IMR-90 (cell line): ENCODE measurements at regions not wholly inside any gene's neighbourhood (a gene's known extent, or its start where the extent isn't known, plus 50 kb on each side); places are given as distances from the start of the nearest gene placed in this dataset.

Experiments used
- ATAC-seq: fragments of 200-7000 bp; cut with Tn5 transposase; 2 replicates; pipeline ENCODE4 v1.9.1; 2020; ENCODE audit warnings: low read depth, mild to moderate bottlenecking, moderate library complexity
- BruUV-seq: library from RNA; stranded (reverse); fragments of 400-500 nt; replicated peaks from 2 replicates; lab custom pipeline; 2021; lab: Mats Ljungman, UMichigan
- CTCF ChIA-PET: fragments of 300-600 bp; formaldehyde crosslinking; extraction: SDS; loops from one replicate; lab custom pipeline; 2021; ENCODE audit warnings: antibody characterized with exemption; lab: Yijun Ruan, JAX
- POLR2A ChIA-PET: fragments of 300-600 bp; sonication (Branson Sonifier 250); formaldehyde crosslinking; loops from one replicate; lab custom pipeline; 2022; ENCODE audit warnings: antibody characterized with exemption; ENCODE audit not compliant: unreplicated experiment; lab: Charles Lee
- DNase-seq: peaks from one replicate; pipeline ENCODE4 v3.0.0; 2013
- H2AFZ ChIP-seq: replicated peaks from 2 replicates; pipeline ENCODE3; 2013; ENCODE audit warnings: low read length, mild to moderate bottlenecking; ENCODE audit not compliant: poor library complexity
- H2AK5ac ChIP-seq: 2 replicates; pipeline ENCODE4 v1.6.1; 2013; ENCODE audit warnings: low read depth, low read length, inconsistent platforms
- H2AK9ac ChIP-seq: replicated peaks from 2 replicates; pipeline ENCODE3; 2013; ENCODE audit warnings: mild to moderate bottlenecking, low read depth, low read length, moderate library complexity; ENCODE audit not compliant: poor library complexity
- H2BK120ac ChIP-seq: 2 replicates; pipeline ENCODE4 v1.6.1; 2013; ENCODE audit warnings: low read depth, low read length, inconsistent platforms
- H2BK15ac ChIP-seq: 3 replicates; pipeline ENCODE4 v1.6.1; 2013; ENCODE audit warnings: low read depth, low read length, inconsistent platforms
- H2BK20ac ChIP-seq: 2 replicates; pipeline ENCODE4 v1.6.1; 2013; ENCODE audit warnings: low read depth, mild to moderate bottlenecking, inconsistent platforms, low read length, moderate library complexity
- H2BK5ac ChIP-seq: 2 replicates; pipeline ENCODE4 v1.6.1; 2013; ENCODE audit warnings: mild to moderate bottlenecking, low read depth, low read length, inconsistent platforms; ENCODE audit not compliant: poor library complexity, severe bottlenecking
- H3K14ac ChIP-seq: replicated peaks from 2 replicates; pipeline ENCODE4 v1.6.1; 2013; ENCODE audit warnings: low read depth, low read length, inconsistent platforms
- H3K18ac ChIP-seq: 2 replicates; pipeline ENCODE4 v1.6.1; 2013; ENCODE audit warnings: low read depth, low read length, control low read depth
- H3K23ac ChIP-seq: 2 replicates; pipeline ENCODE4 v1.6.1; 2013; ENCODE audit warnings: low read depth, low read length, inconsistent platforms
- H3K27ac ChIP-seq: 2 replicates; pipeline ENCODE4 v1.5.1; 2013; ENCODE audit warnings: mild to moderate bottlenecking, control low read depth, low read length; ENCODE audit not compliant: insufficient read depth
- H3K27me3 ChIP-seq: 2 replicates; pipeline ENCODE4 v1.6.1; 2013; ENCODE audit warnings: low read length; ENCODE audit not compliant: control insufficient read depth, insufficient read depth
- H3K36me3 ChIP-seq: 2 replicates; pipeline ENCODE4 v1.6.1; 2013; ENCODE audit warnings: low read length, mixed read lengths; ENCODE audit not compliant: control insufficient read depth, insufficient read depth
- H3K4ac ChIP-seq: 2 replicates; pipeline ENCODE4 v1.6.1; 2013; ENCODE audit warnings: low read depth, low read length, inconsistent platforms
- H3K4me1 ChIP-seq: 2 replicates; pipeline ENCODE4 v1.6.1; 2013; ENCODE audit warnings: low read length, mixed read lengths; ENCODE audit not compliant: control insufficient read depth, insufficient read depth
- H3K4me2 ChIP-seq: 2 replicates; pipeline ENCODE4 v1.6.1; 2013; ENCODE audit warnings: low read depth, mild to moderate bottlenecking, control low read depth, low read length, moderate library complexity
- H3K4me3 ChIP-seq: 2 replicates; pipeline ENCODE4 v1.5.1; 2013; ENCODE audit warnings: low read depth, mild to moderate bottlenecking, control low read depth, low read length, moderate library complexity; ENCODE audit not compliant: insufficient read depth
- H3K56ac ChIP-seq: 2 replicates; pipeline ENCODE4 v1.6.1; 2013; ENCODE audit warnings: low read length, inconsistent platforms; ENCODE audit not compliant: insufficient read depth; ENCODE audit errors: extremely low read depth
- H3K79me1 ChIP-seq, 2 experiments: 2 replicates each; pipeline ENCODE4 v1.6.1; 2013; ENCODE audit warnings: low read length in 2 of 2, inconsistent platforms in 1 of 2, low read depth in 1 of 2
- H3K9ac ChIP-seq: 2 replicates; pipeline ENCODE4 v1.6.1; 2013; ENCODE audit warnings: low read depth, low read length, control low read depth
- H3K9me1 ChIP-seq: 2 replicates; pipeline ENCODE4 v1.6.1; 2013; ENCODE audit warnings: low read length, inconsistent platforms; ENCODE audit not compliant: insufficient read depth
- H3K9me3 ChIP-seq: 2 replicates; pipeline ENCODE4 v1.6.1; 2013; ENCODE audit warnings: low read length; ENCODE audit not compliant: control insufficient read depth, insufficient read depth
- H4K20me1 ChIP-seq: 2 replicates; pipeline ENCODE4 v1.6.1; 2013; ENCODE audit warnings: low read length, inconsistent platforms; ENCODE audit not compliant: insufficient read depth
- H4K5ac ChIP-seq: 2 replicates; pipeline ENCODE4 v1.6.1; 2013; ENCODE audit warnings: mild to moderate bottlenecking, low read depth, low read length, control low read depth
- H4K8ac ChIP-seq, 2 experiments: 2 replicates each; pipeline ENCODE4 v1.6.1; 2013; ENCODE audit warnings: low read depth in 2 of 2, low read length in 2 of 2, control low read depth in 1 of 2, inconsistent platforms in 1 of 2
- H4K91ac ChIP-seq: 2 replicates; pipeline ENCODE4 v1.6.1; 2013; ENCODE audit warnings: low read depth, low read length, inconsistent platforms; ENCODE audit not compliant: insufficient read depth
- BHLHE40 ChIP-seq: fragments of 150-350 bp; IDR thresholded peaks from 2 replicates; pipeline ENCODE4 v1.6.1; 2016; ENCODE audit warnings: mild to moderate bottlenecking, low read depth, low read length
- CEBPB ChIP-seq: IDR thresholded peaks from 2 replicates; pipeline ENCODE4 v1.6.1; 2012; ENCODE audit warnings: low read depth, low read length, improper control_type of control experiment
- CHD1 ChIP-seq: IDR thresholded peaks from 2 replicates; pipeline ENCODE4 v1.6.1; 2012; ENCODE audit warnings: low read depth, low read length, improper control_type of control experiment
- CTCF ChIP-seq: conservative IDR thresholded peaks from 2 replicates; pipeline ENCODE4 v1.5.1; 2012; ENCODE audit warnings: mild to moderate bottlenecking, low read depth, low read length, improper control_type of control experiment
- FOS ChIP-seq: fragments of 150-350 bp; IDR thresholded peaks from 2 replicates; pipeline ENCODE4 v1.6.1; 2016; ENCODE audit warnings: low read depth, low read length
- MAFK ChIP-seq: IDR thresholded peaks from 2 replicates; pipeline ENCODE4 v1.6.1; 2012; ENCODE audit warnings: low read depth, low read length, improper control_type of control experiment
- MAZ ChIP-seq: IDR thresholded peaks from 2 replicates; pipeline ENCODE4 v1.6.1; 2012; ENCODE audit warnings: low read depth, mild to moderate bottlenecking, low read length, improper control_type of control experiment, moderate library complexity, borderline replicate concordance
- MXI1 ChIP-seq: IDR thresholded peaks from 2 replicates; pipeline ENCODE4 v1.6.1; 2012; ENCODE audit warnings: low read depth, mild to moderate bottlenecking, low read length, moderate library complexity, borderline replicate concordance
- NFE2L2 ChIP-seq: fragments of 150-350 bp; IDR thresholded peaks from 2 replicates; pipeline ENCODE4 v1.6.1; 2016; ENCODE audit warnings: low read depth, mild to moderate bottlenecking, low read length
- POLR2A ChIP-seq: IDR thresholded peaks from 2 replicates; pipeline ENCODE4 v1.6.1; 2012; ENCODE audit warnings: mild to moderate bottlenecking, low read depth, low read length
- RAD21 ChIP-seq: IDR thresholded peaks from 2 replicates; pipeline ENCODE4 v1.6.1; 2012; ENCODE audit warnings: low read length, improper control_type of control experiment
- RCOR1 ChIP-seq: IDR thresholded peaks from 2 replicates; pipeline ENCODE4 v1.6.1; 2012; ENCODE audit warnings: mild to moderate bottlenecking, low read length, improper control_type of control experiment; ENCODE audit not compliant: insufficient replicate concordance
- RFX5 ChIP-seq: IDR thresholded peaks from 2 replicates; pipeline ENCODE4 v1.8.0; 2012; ENCODE audit warnings: low read depth, mild to moderate bottlenecking, low read length, moderate library complexity
- SMC3 ChIP-seq: fragments of 150-350 bp; IDR thresholded peaks from 2 replicates; pipeline ENCODE4 v1.6.1; 2016; ENCODE audit warnings: low read depth, mild to moderate bottlenecking, antibody characterized with exemption, low read length, moderate library complexity
- WGBS, 2 experiments: methylation state at CpG; one replicate each; pipeline versions ENCODE4 v1.1.5 to v1.1.7; 2013; ENCODE audit warnings: missing lambda C conversion rate in 2 of 2; ENCODE audit not compliant: insufficient read length in 1 of 2; ENCODE audit errors: extremely low coverage in 2 of 2; 5-methylcytosine and 5-hydroxymethylcytosine counted together
- dilution Hi-C: fragments of 300-500 bp; cut with HindIII; formaldehyde crosslinking; loops from one replicate; pipeline ENCODE4 v1.14.3; 2018; ENCODE audit warnings: low sequenced_read_pairs; ENCODE audit not compliant: unreplicated experiment
- in situ Hi-C: fragments of 300-500 bp; cut with MboI; formaldehyde crosslinking; loops from 3 replicates; pipeline ENCODE4 v1.14.3; 2019; ENCODE audit warnings: low sequenced_read_pairs, inconsistent platforms, mixed read lengths
- intact Hi-C: fragments of 100-400 bp; cut with micrococcal nuclease; formaldehyde crosslinking; loops from 2 replicates; pipeline ENCODE4 v1.10.0; 2022
- TF ChIP-seq, protein P1 (sequence below): fragments of 150-350 bp; IDR thresholded peaks from 2 replicates; pipeline ENCODE4 v1.6.1; 2017; ENCODE audit warnings: mild to moderate bottlenecking, antibody characterized with exemption, low read length, low read depth

- intact Hi-C loops = no loop called here
- H3K9me3 ChIP-seq = peaks cover 3% of the 10 kb centered on the region; the same call in 1 of the 2 replicates
- H3K9ac ChIP-seq = no peak overlapping the region
- no peak overlapping the region for H4K91ac ChIP-seq
- H3K36me3 ChIP-seq = no peaks in the 10 kb centered on the region
- no CpG with 5 or more reads among the region's 6 CpGs for WGBS, 2 experiments
- dilution Hi-C loops = no loop called here
- DNase-seq (no peak), ATAC-seq (no peak)
- ChIA-PET POLR2A (no interaction called here), CTCF (no interaction called here)
- H2AK5ac ChIP-seq = no peak overlapping the region
- no peak overlapping the region for H3K23ac ChIP-seq
- H3K79me1 ChIP-seq = no peaks in the 10 kb centered on the region
- no peak overlapping the region for H2BK5ac ChIP-seq
- H2BK15ac ChIP-seq = no peak overlapping the region
- no peak overlapping the region for H2AK9ac ChIP-seq
- no peak overlapping the region for H3K4me3 ChIP-seq
- H4K5ac ChIP-seq = no peak overlapping the region
- no peak overlapping the region for H2BK120ac ChIP-seq
- BruUV-seq = no TSS peak
- H2AFZ ChIP-seq = no peak overlapping the region
- H4K20me1 ChIP-seq = no peaks in the 10 kb centered on the region
- no peak overlapping the region for H3K4me2 ChIP-seq
- no peak overlapping the region for H3K14ac ChIP-seq
- no peak overlapping the region for H4K8ac ChIP-seq
- no peak for TF ChIP-seq CTCF
- no peak for TF ChIP-seq FOS
- no peak for TF ChIP-seq RCOR1
- no peak for TF ChIP-seq RAD21
- TF ChIP-seq POLR2A = no peak
- TF ChIP-seq SMC3 = no peak
- no peak for TF ChIP-seq MAFK
- TF ChIP-seq MAZ = no peak
- no peak for TF ChIP-seq RFX5
- TF ChIP-seq CEBPB = no peak
- TF ChIP-seq, protein P1, sequence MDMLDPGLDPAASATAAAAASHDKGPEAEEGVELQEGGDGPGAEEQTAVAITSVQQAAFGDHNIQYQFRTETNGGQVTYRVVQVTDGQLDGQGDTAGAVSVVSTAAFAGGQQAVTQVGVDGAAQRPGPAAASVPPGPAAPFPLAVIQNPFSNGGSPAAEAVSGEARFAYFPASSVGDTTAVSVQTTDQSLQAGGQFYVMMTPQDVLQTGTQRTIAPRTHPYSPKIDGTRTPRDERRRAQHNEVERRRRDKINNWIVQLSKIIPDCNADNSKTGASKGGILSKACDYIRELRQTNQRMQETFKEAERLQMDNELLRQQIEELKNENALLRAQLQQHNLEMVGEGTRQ = no peak
- TF ChIP-seq BHLHE40 = no peak
- TF ChIP-seq MXI1 = no peak
- no peak for TF ChIP-seq CHD1
- no peak for TF ChIP-seq NFE2L2
- no peak overlapping the region for H2BK20ac ChIP-seq
- H3K4me1 ChIP-seq = no peaks in the 10 kb centered on the region
- H3K4ac ChIP-seq = no peak overlapping the region
- H3K27me3 ChIP-seq = no peaks in the 10 kb centered on the region
- H3K56ac ChIP-seq = no peak overlapping the region
- no peaks in the 10 kb centered on the region for H3K9me1 ChIP-seq
- no peak overlapping the region for H3K27ac ChIP-seq
- no peak overlapping the region for H3K18ac ChIP-seq
- in situ Hi-C loops = no loop called here
Measured at GRCh38 chr3:19734453-19734852, 199.6 kb downstream of the EFHB start.
